IPS-18c (cell line): ENCODE measurements at regions not wholly inside any gene's neighbourhood (a gene's known extent, or its start where the extent isn't known, plus 50 kb on each side); places are given as distances from the start of the nearest gene placed in this dataset.
"Not testable (repeated sequence)": the region's sequence is repeated elsewhere in the genome, so short reads cannot be mapped to it uniquely, and the experiment has no call there.

ENCODE experiments used
- H3K4me3 ChIP-seq: 2 replicates; pipeline ENCODE4 v1.7.0; 2013; ENCODE audit warnings: low read depth, mild to moderate bottlenecking, low read length, moderate library complexity; ENCODE audit not compliant: insufficient read depth
- H3K9me3 ChIP-seq: one replicate; pipeline ENCODE4 v1.6.1; 2013; ENCODE audit warnings: mild to moderate bottlenecking, low read length, moderate library complexity; ENCODE audit not compliant: control insufficient read depth, insufficient read depth

- no peaks in the 10 kb centered on the region for H3K9me3 ChIP-seq
Measured at GRCh38 chr14:85010186-85010585, 519.8 kb upstream of the FLRT2 start.

GRCh38 chr14:85016496-85016895 is 513.4 kb upstream of the FLRT2 start:
- no peaks in the 10 kb centered on the region for H3K9me3 ChIP-seq

More at GRCh38 chr14:85010186-85010585, 519.8 kb upstream of the FLRT2 start:
- no peak overlapping the region for H3K4me3 ChIP-seq

GRCh38 chr14:85023866-85024265 is 506.1 kb upstream of the FLRT2 start:
- H3K9me3 ChIP-seq = not testable (repeated sequence)

More at GRCh38 chr14:85016496-85016895, 513.4 kb upstream of the FLRT2 start:
- no peak overlapping the region for H3K4me3 ChIP-seq

GRCh38 chr14:85024931-85025330 is 505.0 kb upstream of the FLRT2 start:
- peaks cover 7% of the 10 kb centered on the region for H3K9me3 ChIP-seq

More at GRCh38 chr14:85023866-85024265, 506.1 kb upstream of the FLRT2 start:
- H3K4me3 ChIP-seq = not testable (repeated sequence)

GRCh38 chr14:85027681-85028370 is 502.1 kb upstream of the FLRT2 start:
- no peak overlapping the region for H3K4me3 ChIP-seq
- H3K9me3 ChIP-seq = peaks cover 7% of the 10 kb centered on the region

More at GRCh38 chr14:85024931-85025330, 505.0 kb upstream of the FLRT2 start:
- no peak overlapping the region for H3K4me3 ChIP-seq

- Histone ChIP-seq H3K9me3 (no peaks in the 10 kb centered on the region), H3K4me3 (no peak overlapping the region)
Measured at GRCh38 chr14:85037411-85037810, 492.5 kb upstream of the FLRT2 start.

- no peak overlapping the region for H3K4me3 ChIP-seq
- H3K9me3 ChIP-seq = no peaks in the 10 kb centered on the region
Measured at GRCh38 chr14:85038526-85039352, 491.2 kb upstream of the FLRT2 start.

GRCh38 chr14:85039353-85039626 is 490.7 kb upstream of the FLRT2 start:
- Histone ChIP-seq H3K9me3 (no peaks in the 10 kb centered on the region), H3K4me3 (no peak overlapping the region)

- no peaks in the 10 kb centered on the region for H3K9me3 ChIP-seq
Measured at GRCh38 chr14:85040046-85040685, 489.8 kb upstream of the FLRT2 start.

GRCh38 chr14:85041618-85042017 is 488.3 kb upstream of the FLRT2 start:
- H3K4me3 ChIP-seq = no peak overlapping the region
- H3K9me3 ChIP-seq = no peaks in the 10 kb centered on the region

More at GRCh38 chr14:85040046-85040685, 489.8 kb upstream of the FLRT2 start:
- H3K4me3 ChIP-seq = no peak overlapping the region

GRCh38 chr14:85042301-85042700 is 487.6 kb upstream of the FLRT2 start:
- H3K4me3 ChIP-seq = no peak overlapping the region
- H3K9me3 ChIP-seq = no peaks in the 10 kb centered on the region

- Histone ChIP-seq H3K9me3 (peaks cover 8% of the 10 kb centered on the region), H3K4me3 (no peak overlapping the region)
Measured at GRCh38 chr14:85050180-85050579, 479.8 kb upstream of the FLRT2 start.

GRCh38 chr14:85052646-85053045 is 477.3 kb upstream of the FLRT2 start:
- H3K4me3 ChIP-seq = no peak overlapping the region
- peaks cover 8% of the 10 kb centered on the region for H3K9me3 ChIP-seq

- Histone ChIP-seq H3K4me3 (no peak overlapping the region), H3K9me3 (peaks cover 8% of the 10 kb centered on the region)
Measured at GRCh38 chr14:85054178-85054577, 475.8 kb upstream of the FLRT2 start.

GRCh38 chr14:85056267-85056666 is 473.7 kb upstream of the FLRT2 start:
- Histone ChIP-seq H3K4me3 (no peak overlapping the region), H3K9me3 (peaks cover 8% of the 10 kb centered on the region)

- H3K4me3 ChIP-seq = no peak overlapping the region
- H3K9me3 ChIP-seq = peaks cover 8% of the 10 kb centered on the region
Measured at GRCh38 chr14:85057221-85057620, 472.7 kb upstream of the FLRT2 start.

- Histone ChIP-seq H3K9me3 (peaks cover 8% of the 10 kb centered on the region), H3K4me3 (no peak overlapping the region)
Measured at GRCh38 chr14:85058150-85058549, 471.8 kb upstream of the FLRT2 start.

GRCh38 chr14:85060121-85060520 is 469.8 kb upstream of the FLRT2 start:
- H3K9me3 ChIP-seq = no peaks in the 10 kb centered on the region
- H3K4me3 ChIP-seq = no peak overlapping the region
